Karpas-422 (cell line): ENCODE measurements at regions not wholly inside any gene's neighbourhood (a gene's known extent, or its start where the extent isn't known, plus 50 kb on each side); places are given as distances from the start of the nearest gene placed in this dataset.

Experiments
- DNase-seq: peaks from one replicate; pipeline ENCODE4 v3.0.0-alpha.2; 2015
- H2AFZ ChIP-seq: fragments of 200-600 bp; sonication (generic); 2 replicates; pipeline ENCODE4 v1.6.1; 2014; ENCODE audit warnings: antibody characterized with exemption, low read length, mixed read lengths
- H3K27ac ChIP-seq: fragments of 200-600 bp; sonication (generic); 2 replicates; pipeline ENCODE4 v1.5.1; 2014; ENCODE audit warnings: mild to moderate bottlenecking, low read length, moderate library complexity
- H3K27me3 ChIP-seq: fragments of 200-600 bp; sonication (generic); 2 replicates; pipeline ENCODE4 v1.6.1; 2014; ENCODE audit warnings: low read length, mixed read lengths
- H3K36me3 ChIP-seq: fragments of 200-600 bp; sonication (generic); 2 replicates; pipeline ENCODE4 v1.6.1; 2014; ENCODE audit warnings: low read length, mixed read lengths; ENCODE audit not compliant: insufficient read depth
- H3K4me1 ChIP-seq: fragments of 200-600 bp; sonication (generic); 2 replicates; pipeline ENCODE4 v1.6.1; 2014; ENCODE audit warnings: mild to moderate bottlenecking, low read length, mixed read lengths
- H3K4me2 ChIP-seq: fragments of 200-600 bp; sonication (generic); 2 replicates; pipeline ENCODE4 v1.6.1; 2014; ENCODE audit warnings: low read length, low read depth, mild to moderate bottlenecking; ENCODE audit not compliant: poor library complexity, severe bottlenecking
- H3K4me3 ChIP-seq: fragments of 200-600 bp; sonication (generic); 2 replicates; pipeline ENCODE4 v1.5.1; 2014; ENCODE audit warnings: mild to moderate bottlenecking, antibody characterized with exemption, low read length, mixed read lengths
- H3K79me2 ChIP-seq: fragments of 200-600 bp; sonication (generic); 2 replicates; pipeline ENCODE4 v1.6.1; 2014; ENCODE audit warnings: mild to moderate bottlenecking, low read length, mixed read lengths
- H3K9ac ChIP-seq: fragments of 200-600 bp; sonication (generic); 2 replicates; pipeline ENCODE4 v1.6.0; 2014; ENCODE audit warnings: low read length
- H3K9me2 ChIP-seq: fragments of 200-600 bp; sonication (generic), shearing (Covaris generic); replicated peaks from 2 replicates; pipeline ENCODE4 v1.6.0; 2014; ENCODE audit warnings: mild to moderate bottlenecking, low read length, moderate library complexity; ENCODE audit not compliant: insufficient read depth
- H3K9me3 ChIP-seq: fragments of 300-700, 200-600 bp; sonication (generic); 2 replicates; pipeline ENCODE4 v1.6.1; 2014; ENCODE audit warnings: low read length, mixed read lengths
- H4K20me1 ChIP-seq: fragments of 200-600 bp; sonication (generic); 2 replicates; pipeline ENCODE4 v1.6.1; 2014; ENCODE audit warnings: mild to moderate bottlenecking, antibody characterized with exemption, low read length, low read depth; ENCODE audit not compliant: insufficient read depth

GRCh38 chr7:86199881-86200614, 443.7 kb upstream of the GRM3 start:
- Histone ChIP-seq H3K9me2 (no peaks in the 10 kb centered on the region), H3K9ac (no peak overlapping the region), H3K36me3 (no peaks in the 10 kb centered on the region), H4K20me1 (no peaks in the 10 kb centered on the region), H3K79me2 (no peaks in the 10 kb centered on the region), H3K4me1 (no peaks in the 10 kb centered on the region), H3K9me3 (peaks cover 21% of the 10 kb centered on the region), H3K4me3 (no peak overlapping the region), H2AFZ (no peak overlapping the region), H3K27ac (no peak overlapping the region), H3K4me2 (no peak overlapping the region), H3K27me3 (no peaks in the 10 kb centered on the region)
- no peak for DNase-seq

DNA sequence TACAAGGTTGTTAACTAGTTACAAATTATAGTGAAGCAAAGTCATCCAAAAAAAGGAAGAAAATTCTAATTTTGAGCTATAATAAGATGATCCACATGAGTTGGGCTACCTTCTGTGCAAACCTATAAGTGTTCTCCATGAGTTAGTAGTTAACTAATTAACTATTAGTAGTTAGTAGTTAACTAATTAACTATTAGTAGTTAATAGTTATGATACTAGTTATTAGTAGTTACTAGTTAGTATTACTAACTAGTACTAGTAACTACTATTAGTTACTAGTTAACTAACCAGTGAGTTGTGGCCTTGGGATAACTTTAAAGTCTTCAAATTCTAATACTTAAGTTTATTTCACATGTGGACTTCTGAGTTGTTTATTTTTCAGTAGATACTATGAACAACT, 453.4 kb upstream of the GRM3 start:
- Histone ChIP-seq H3K36me3 (no peaks in the 10 kb centered on the region), H4K20me1 (no peaks in the 10 kb centered on the region), H3K4me1 (no peaks in the 10 kb centered on the region), H3K4me3 (no peak overlapping the region), H3K9me2 (no peaks in the 10 kb centered on the region), H3K79me2 (no peaks in the 10 kb centered on the region), H3K9ac (no peak overlapping the region), H3K9me3 (peaks cover 9% of the 10 kb centered on the region), H2AFZ (no peak overlapping the region), H3K4me2 (no peak overlapping the region), H3K27me3 (no peaks in the 10 kb centered on the region), H3K27ac (no peak overlapping the region)
- no peak for DNase-seq

DNA sequence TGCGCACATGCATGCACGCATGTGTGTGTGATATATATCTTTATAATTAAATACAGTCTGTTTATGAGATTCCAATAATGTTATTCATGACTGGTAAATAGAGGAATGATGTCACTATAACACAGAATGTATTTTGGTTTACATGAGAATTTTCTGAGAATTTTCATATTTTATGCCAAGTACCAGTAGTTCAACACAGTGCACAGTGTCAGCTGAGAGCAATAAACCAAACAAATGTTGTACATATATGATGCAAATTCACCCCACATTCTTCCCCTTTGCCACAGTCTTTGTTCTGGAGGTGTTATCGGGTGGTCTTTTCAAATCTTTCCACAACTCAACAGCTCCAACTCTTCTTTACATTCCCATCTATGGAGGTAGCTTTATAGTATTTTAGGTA, 462.2 kb upstream of the GRM3 start:
- no peaks in the 10 kb centered on the region for H3K27me3 ChIP-seq

DNA sequence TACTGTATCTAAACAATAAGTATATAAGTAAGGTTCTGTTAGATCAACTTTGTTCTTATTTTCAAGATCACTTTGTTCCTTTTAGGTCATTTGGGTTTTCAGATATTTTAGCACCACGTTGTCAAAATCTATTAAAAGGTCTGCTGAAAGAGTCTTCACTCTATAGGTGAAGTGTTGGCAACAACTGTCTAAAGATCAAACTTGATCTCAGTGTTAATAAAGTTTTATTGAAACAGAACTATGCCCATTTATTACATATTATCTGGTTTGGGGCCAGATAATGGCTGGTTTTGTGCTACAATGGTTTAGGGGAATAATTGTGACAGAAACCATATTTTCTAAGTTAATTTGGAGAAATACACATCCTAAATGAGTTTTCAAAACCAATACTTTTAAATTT, 478.9 kb upstream of the GRM3 start:
- H3K4me3 ChIP-seq, result no peak overlapping the region
- H2AFZ ChIP-seq, result no peak overlapping the region
- H4K20me1 ChIP-seq, result no peaks in the 10 kb centered on the region
- H3K9ac ChIP-seq, result no peak overlapping the region
- no peak for DNase-seq
- no peaks in the 10 kb centered on the region for H3K79me2 ChIP-seq
- no peaks in the 10 kb centered on the region for H3K4me1 ChIP-seq
- no peaks in the 10 kb centered on the region for H3K27me3 ChIP-seq
- no peak overlapping the region for H3K27ac ChIP-seq
- no peak overlapping the region for H3K4me2 ChIP-seq
- H3K9me3 ChIP-seq, result no peaks in the 10 kb centered on the region
- H3K36me3 ChIP-seq, result no peaks in the 10 kb centered on the region
- no peaks in the 10 kb centered on the region for H3K9me2 ChIP-seq

More for the DNA sequence above, 462.2 kb upstream of the GRM3 start:
- no peak overlapping the region for H3K4me3 ChIP-seq
- no peak overlapping the region for H3K9ac ChIP-seq
- H3K36me3 ChIP-seq, result no peaks in the 10 kb centered on the region
- no peaks in the 10 kb centered on the region for H3K9me2 ChIP-seq
- no peaks in the 10 kb centered on the region for H3K79me2 ChIP-seq
- no peaks in the 10 kb centered on the region for H3K4me1 ChIP-seq
- H2AFZ ChIP-seq, result no peak overlapping the region
- no peaks in the 10 kb centered on the region for H4K20me1 ChIP-seq
- peaks cover 10% of the 10 kb centered on the region for H3K9me3 ChIP-seq
- DNase-seq, result no peak
- no peak overlapping the region for H3K27ac ChIP-seq
- no peak overlapping the region for H3K4me2 ChIP-seq

- no peak for DNase-seq
- Histone ChIP-seq H3K9ac (no peak overlapping the region), H3K4me3 (no peak overlapping the region), H3K4me2 (no peak overlapping the region), H3K4me1 (no peaks in the 10 kb centered on the region), H3K27ac (no peak overlapping the region), H2AFZ (no peak overlapping the region), H3K79me2 (no peaks in the 10 kb centered on the region), H4K20me1 (no peaks in the 10 kb centered on the region), H3K36me3 (no peaks in the 10 kb centered on the region), H3K27me3 (no peaks in the 10 kb centered on the region), H3K9me2 (no peaks in the 10 kb centered on the region), H3K9me3 (peaks cover 23% of the 10 kb centered on the region)
Measured at GRCh38 chr7:86158111-86158510, 485.6 kb upstream of the GRM3 start.

DNA sequence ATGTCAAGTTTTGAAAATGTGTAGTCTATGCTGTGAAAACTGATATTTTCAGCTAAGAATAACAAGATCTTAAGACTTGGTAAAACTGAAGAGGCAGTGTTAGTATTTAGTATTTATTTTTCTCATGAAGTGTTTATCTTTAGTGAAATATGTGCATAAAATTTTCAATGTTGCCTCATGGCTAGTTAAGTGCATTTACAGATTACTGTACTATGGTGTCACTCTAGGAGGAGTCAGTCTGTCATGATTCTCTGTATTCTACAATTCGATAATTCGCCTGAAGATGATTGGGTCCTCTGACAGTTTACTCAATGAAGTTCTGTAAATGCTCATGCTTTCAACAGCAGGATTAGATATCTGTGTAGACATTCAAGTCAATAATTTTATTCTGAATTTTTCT, 488.1 kb upstream of the GRM3 start:
- Histone ChIP-seq H3K79me2 (no peaks in the 10 kb centered on the region), H3K4me1 (no peaks in the 10 kb centered on the region), H3K4me3 (no peak overlapping the region), H3K4me2 (no peak overlapping the region), H3K36me3 (no peaks in the 10 kb centered on the region), H3K27me3 (no peaks in the 10 kb centered on the region), H3K9ac (no peak overlapping the region), H2AFZ (no peak overlapping the region), H3K9me3 (peaks cover 35% of the 10 kb centered on the region), H3K9me2 (no peaks in the 10 kb centered on the region), H4K20me1 (no peaks in the 10 kb centered on the region), H3K27ac (no peak overlapping the region)
- DNase-seq, result no peak

DNA sequence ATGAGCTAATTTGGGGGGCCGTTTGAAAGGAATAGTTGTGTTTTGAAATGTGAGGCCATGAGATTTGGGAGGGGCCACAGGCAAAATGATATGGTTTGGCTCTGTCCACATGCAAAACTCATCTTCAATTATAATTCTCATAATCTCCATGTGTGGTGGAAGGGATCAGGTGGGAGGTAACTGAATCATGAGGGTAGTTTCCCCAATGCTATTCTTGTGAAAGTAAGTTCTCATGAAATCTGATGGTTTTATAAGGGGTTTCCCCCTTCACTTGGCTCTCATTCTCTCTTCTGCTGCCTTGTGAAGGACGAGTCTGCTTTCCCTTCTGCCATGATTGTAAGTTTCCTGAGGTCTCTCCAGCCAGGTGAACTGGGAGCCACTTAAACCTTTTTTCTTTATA, 490.8 kb upstream of the GRM3 start:
- H4K20me1 ChIP-seq, result no peaks in the 10 kb centered on the region

DNA sequence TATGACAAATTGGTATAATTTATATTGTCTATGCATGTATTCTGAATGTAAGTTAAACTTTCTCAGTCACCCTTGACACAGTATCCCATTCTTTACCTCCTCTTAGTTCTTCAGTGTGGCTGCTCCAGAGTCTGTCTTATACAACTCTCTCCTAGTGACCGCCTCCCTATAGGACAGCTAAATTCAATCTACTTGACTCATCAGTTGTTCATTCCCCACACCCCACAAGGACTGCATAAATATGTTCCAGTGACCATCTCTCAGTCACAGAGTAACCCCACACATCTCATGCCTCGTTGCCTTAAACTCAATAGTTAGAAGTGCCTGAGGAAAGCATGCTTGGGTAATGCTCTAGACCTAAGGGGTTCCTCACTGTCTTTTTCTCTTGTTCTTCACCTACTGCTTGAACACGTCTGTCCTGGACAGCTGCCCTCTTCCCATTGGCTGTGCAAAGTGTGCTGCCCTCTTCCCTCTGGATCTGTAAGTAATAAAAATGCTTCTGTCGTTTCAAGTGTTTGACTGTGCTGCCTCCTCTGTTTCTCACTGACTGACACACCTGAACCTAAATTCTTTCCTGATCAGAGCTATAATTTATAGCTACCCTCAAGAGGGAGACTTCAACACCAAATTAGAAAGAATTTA, 494.6 kb upstream of the GRM3 start:
- Histone ChIP-seq H3K9me2 (no peaks in the 10 kb centered on the region), H4K20me1 (no peaks in the 10 kb centered on the region), H3K9ac (no peak overlapping the region), H3K27ac (no peak overlapping the region), H3K9me3 (peaks cover 21% of the 10 kb centered on the region), H3K4me2 (no peak overlapping the region), H3K4me3 (no peak overlapping the region), H3K79me2 (no peaks in the 10 kb centered on the region), H2AFZ (no peak overlapping the region), H3K36me3 (no peaks in the 10 kb centered on the region), H3K27me3 (no peaks in the 10 kb centered on the region), H3K4me1 (no peaks in the 10 kb centered on the region)
- DNase-seq, result no peak

More for the DNA sequence above, 490.8 kb upstream of the GRM3 start:
- Histone ChIP-seq H3K27me3 (no peaks in the 10 kb centered on the region), H3K9me2 (no peaks in the 10 kb centered on the region), H3K79me2 (no peaks in the 10 kb centered on the region), H3K4me2 (no peak overlapping the region), H3K9me3 (peaks cover 26% of the 10 kb centered on the region), H3K4me3 (no peak overlapping the region), H2AFZ (no peak overlapping the region), H3K4me1 (no peaks in the 10 kb centered on the region), H3K36me3 (no peaks in the 10 kb centered on the region), H3K27ac (no peak overlapping the region), H3K9ac (no peak overlapping the region)
- no peak for DNase-seq
